GM20000 (cell line): ENCODE measurements at regions not wholly inside any gene's neighbourhood (a gene's known extent, or its start where the extent isn't known, plus 50 kb on each side); places are given as distances from the start of the nearest gene placed in this dataset.

Source experiments
- DNase-seq: peaks from one replicate; pipeline ENCODE4 v3.0.0; 2012; ENCODE audit warnings: low spot score
- TF ChIP-seq, protein P1 (sequence below): IDR thresholded peaks from 2 replicates; pipeline ENCODE4 v1.5.1; 2012; ENCODE audit warnings: mild to moderate bottlenecking, control low read depth; ENCODE audit errors: extremely low read depth, missing control alignments

DNA sequence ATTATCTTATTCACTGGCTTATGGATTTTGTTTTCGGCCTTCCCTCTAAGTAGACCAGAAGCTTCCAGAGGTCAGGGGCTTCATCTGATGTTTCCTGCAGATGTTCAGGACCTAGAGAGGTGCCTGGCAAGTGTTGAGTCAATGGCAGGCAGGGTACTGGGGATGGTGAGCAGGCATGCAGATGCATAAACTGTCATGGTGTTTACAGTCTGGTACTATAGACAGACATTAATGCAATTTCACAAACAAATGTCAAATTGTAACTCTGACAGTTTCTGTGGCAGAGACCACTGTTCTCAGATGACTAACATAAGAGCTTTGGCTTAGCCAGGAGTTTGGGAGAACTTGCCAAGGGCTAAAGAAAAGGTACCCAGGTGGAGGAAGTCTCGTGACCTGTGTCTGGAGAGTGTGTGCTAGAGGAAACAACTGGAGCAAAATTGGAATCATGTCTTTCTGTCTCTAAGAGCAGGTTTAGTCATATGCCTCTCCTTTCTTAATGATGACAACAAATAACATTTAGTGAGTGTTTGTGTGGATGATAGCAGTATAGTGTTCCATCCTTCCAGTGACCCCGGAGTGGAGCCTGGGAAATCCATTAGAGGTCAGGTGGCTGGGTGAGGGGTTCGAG lies 53.7 kb upstream of the TRAK1 start:
- TF ChIP-seq, protein P1, sequence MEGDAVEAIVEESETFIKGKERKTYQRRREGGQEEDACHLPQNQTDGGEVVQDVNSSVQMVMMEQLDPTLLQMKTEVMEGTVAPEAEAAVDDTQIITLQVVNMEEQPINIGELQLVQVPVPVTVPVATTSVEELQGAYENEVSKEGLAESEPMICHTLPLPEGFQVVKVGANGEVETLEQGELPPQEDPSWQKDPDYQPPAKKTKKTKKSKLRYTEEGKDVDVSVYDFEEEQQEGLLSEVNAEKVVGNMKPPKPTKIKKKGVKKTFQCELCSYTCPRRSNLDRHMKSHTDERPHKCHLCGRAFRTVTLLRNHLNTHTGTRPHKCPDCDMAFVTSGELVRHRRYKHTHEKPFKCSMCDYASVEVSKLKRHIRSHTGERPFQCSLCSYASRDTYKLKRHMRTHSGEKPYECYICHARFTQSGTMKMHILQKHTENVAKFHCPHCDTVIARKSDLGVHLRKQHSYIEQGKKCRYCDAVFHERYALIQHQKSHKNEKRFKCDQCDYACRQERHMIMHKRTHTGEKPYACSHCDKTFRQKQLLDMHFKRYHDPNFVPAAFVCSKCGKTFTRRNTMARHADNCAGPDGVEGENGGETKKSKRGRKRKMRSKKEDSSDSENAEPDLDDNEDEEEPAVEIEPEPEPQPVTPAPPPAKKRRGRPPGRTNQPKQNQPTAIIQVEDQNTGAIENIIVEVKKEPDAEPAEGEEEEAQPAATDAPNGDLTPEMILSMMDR: no peak
- no peak for DNase-seq

- TF ChIP-seq, protein P1: no peak
- no peak for DNase-seq
These were observed 54.7 kb upstream of the TRAK1 start for GRCh38 chr3:42036483-42036823.

GRCh38 chr3:42035816-42036482 lies 55.2 kb upstream of the TRAK1 start:
- TF ChIP-seq, protein P1: no peak
- no peak for DNase-seq

DNA sequence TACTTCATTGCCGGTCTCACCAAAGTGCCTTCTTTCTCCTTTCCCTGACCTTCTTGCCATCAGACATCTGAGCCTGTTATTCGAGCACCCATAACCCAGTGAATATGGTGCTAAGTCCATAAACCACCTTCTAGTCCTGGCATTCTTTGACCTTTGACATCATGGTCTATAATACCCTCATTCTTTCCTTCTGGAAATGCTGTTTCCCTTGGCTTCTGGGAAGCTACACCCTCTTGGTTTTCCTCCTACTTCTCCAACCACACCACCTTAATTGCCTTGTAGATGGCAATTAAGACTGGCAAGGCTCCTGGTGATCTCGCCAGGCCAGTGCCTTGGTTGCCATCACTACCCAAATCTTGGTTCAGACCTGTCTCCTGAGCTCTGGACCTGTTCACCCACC lies 56.1 kb upstream of the TRAK1 start:
- TF ChIP-seq, protein P1: no peak
- no peak for DNase-seq

DNA sequence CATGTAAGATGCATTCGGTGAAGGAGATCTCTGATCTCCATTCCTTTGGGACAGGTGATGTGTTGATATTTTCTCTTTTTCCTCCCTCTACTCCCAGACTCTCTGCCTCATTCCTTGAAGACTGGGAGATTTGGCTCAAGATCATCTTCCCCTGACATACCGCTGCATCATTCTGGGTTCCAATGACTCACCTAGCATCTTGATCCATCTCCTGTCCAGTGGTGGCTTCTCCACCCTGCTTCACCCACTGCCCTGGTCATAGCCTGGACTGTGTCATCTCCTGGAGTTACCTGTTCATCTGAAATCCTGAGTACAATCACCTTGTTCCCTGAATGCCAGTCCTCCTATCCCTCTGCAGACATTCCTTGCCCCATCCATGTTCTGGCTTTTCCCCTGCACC lies 57.4 kb upstream of the TRAK1 start:
- no peak for DNase-seq
- TF ChIP-seq, protein P1: no peak

GRCh38 chr3:42032693-42033349 lies 58.3 kb upstream of the TRAK1 start:
- DNase-seq: no peak

DNA sequence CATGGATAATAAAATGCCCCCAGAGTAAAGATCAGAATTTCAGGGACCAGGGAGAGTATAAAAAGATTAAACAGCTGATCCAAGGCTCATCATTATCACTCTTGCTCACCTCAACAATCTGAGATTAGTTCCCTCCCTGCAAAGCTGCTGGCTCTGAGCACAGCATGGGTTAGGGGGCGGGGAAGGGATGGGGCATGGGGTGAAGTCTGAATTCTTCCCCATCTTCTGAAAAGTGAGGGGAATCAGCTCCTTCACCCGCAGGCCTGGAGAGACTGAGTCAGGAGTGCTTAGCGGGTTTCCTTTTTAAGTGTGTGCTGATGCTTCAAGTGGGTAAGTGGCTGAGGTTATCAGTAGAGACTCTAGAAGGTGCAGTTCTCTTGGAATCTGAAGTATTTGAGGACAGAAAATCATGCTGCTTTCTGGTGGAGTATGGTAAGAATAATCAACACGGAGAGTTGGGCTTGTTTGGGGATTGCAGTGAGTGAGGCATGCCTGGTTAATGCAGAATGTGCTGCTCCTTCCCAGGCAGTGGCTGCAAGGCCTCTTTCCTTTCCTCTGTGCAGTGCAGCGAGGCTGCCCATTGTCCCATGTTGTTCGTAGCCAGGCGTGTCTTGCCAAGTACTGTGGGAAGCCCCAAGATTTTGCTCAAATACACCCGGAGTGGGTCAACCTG lies 59.2 kb upstream of the TRAK1 start:
- TF ChIP-seq, protein P1: no peak
- DNase-seq: no peak

More at GRCh38 chr3:42032693-42033349, 58.3 kb upstream of the TRAK1 start:
- TF ChIP-seq, protein P1: no peak
